Inflammatory macrophage treated with lipopolysaccharide for 4 hours (primary cell): ENCODE measurements at regions not wholly inside any gene's neighbourhood (a gene's known extent, or its start where the extent isn't known, plus 50 kb on each side); places are given as distances from the start of the nearest gene placed in this dataset.
"Not testable (repeated sequence)": the region's sequence is repeated elsewhere in the genome, so short reads cannot be mapped to it uniquely, and the experiment has no call there.

Experiments
- DNase-seq: peaks from one replicate; pipeline ENCODE4 v3.0.0-alpha.2; 2020

DNA sequence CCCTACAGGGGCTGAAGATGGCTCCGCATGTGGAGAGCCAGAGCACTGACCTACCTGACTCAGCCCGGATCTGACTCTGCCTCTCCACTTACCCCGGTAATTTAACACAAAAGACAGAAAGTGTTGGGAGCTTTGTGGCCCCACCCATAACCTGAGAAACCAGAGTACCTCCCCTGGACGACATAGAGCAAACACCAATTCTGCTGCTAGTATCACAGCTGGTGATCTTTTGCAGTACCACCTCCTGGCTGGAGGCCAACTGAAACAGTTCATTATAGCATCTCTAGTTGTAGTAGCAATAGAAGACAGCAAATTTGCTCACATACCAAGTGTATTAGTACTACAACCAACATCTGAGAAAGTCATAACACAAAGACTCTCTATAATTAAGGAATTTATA lies 443.9 kb downstream of the KLHL4 start:
- DNase-seq = no peak

DNA sequence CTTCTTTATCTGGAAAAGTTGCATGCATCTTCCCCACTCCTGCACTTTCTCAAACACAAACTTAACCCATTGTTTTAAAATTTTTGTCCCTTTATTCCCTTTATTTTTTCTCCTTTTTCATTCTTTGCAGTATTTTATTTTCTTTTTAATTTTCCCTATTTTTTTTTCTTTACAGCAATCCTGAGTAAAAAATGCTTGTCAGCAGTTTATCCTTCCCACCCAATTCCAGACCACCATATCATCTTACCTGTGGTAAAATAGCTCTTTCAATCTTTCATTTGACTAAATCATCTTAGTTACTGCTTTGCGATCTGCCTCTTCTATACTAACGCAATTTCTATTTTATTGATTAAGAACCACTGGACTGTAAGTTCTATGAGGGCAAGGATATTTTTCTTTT lies 450.5 kb downstream of the KLHL4 start:
- no peak for DNase-seq

DNA sequence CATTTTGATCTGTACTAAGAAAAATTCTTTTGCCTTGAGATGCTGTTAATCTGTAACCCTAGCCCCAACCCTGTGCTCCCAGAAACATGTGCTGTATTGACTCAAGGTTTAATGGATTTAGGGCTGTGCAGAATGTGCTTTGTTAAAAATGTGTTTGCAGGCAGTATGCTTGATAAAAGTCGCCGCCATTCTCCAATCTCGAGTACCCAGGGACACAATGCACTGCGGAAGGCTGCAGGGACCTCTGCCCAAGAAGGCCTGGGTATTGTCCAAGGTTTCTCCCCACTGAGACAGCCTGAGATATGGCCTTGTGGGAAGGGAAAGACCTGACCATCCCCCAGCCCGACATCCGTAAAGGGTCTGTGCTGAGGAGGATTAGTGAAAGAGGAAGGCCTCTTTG lies 454.5 kb downstream of the KLHL4 start:
- not testable (repeated sequence) for DNase-seq

DNA sequence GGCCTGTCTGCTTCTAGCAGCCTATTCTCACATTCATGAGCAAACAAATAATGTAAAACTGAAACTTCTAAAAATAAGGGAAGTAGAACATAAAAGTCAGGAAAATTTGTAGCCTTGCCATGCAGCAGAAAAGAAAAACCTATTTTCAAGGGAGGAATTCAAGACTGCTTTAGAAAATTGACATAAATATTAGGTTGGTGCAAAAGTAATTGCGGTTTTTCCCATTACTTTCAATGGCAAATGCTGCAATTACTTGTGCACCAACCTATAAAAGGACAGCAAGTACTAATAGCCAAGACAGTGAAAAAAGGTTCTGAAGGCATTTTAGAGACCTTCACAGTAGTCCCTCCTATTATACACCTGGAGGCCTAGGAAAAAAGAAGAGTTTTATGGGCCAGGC lies 457.8 kb downstream of the KLHL4 start:
- DNase-seq = no peak

DNA sequence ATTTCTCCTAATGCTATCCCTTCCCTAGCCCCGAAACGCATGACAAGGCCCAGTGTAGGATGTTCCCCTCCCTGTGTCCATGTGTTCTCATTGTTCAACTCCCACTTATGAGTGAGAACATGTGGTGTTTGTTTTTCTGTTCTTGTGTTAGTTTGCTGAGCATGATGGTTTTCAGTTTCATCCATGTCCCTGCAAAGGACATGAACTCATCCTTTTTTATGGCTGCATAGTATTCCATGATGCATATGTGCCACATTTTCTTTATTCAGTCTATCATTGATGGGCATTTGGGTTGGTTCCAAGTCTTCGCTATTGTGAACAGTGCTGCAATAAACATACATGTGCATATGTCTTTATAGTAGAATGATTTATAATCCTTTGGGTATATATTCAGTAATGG lies 490.3 kb downstream of the KLHL4 start:
- not testable (repeated sequence) for DNase-seq

DNA sequence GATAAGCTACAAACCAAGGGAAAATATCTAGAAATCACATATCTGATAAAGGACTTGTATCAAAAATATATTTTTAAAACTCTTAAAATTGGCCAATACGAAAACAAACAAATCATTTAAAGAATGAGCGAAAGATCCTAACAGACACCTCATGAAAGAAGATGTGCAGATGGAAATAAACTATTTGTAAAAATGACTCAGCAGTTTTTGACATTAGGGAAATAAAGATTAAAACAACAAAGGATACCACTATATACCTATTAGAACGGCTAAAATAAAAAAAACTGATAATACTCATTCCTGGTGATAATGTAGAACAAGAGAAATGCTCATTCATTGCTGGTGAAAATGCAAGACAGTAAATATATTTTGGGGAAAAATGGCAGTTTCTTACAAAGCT lies 506.4 kb downstream of the KLHL4 start:
- DNase-seq = no peak

DNA sequence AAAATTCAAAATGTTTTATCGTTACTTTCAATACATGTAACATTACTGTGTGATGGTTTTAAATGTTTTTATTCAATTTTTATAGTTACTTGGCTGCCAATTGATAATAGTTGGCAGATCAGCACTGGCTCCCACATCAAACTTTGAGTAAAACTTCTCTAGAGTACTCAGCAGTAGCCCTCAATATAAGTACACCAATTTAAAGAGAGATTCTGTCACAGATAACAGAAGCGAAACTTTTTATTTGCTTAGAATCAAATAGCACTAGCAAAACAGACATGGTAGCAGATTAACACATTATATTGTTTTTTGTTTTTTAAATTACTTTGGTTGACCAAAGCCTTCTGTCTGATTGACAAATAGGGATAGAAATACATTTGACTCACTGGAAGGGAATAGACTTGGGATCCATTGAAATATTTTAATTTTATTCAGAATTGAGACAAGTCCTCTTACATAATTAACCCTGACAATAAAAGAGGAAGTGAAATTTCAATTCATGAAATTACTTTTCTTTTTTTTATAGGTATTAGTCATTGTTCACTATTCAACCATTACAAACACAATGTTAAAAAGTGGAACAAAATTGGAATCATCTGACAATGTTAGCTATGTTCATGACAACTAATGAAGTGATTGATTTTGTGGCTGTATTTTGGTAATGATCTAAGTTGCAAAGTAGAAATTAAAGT lies 554.9 kb downstream of the KLHL4 start:
- no peak for DNase-seq

DNA sequence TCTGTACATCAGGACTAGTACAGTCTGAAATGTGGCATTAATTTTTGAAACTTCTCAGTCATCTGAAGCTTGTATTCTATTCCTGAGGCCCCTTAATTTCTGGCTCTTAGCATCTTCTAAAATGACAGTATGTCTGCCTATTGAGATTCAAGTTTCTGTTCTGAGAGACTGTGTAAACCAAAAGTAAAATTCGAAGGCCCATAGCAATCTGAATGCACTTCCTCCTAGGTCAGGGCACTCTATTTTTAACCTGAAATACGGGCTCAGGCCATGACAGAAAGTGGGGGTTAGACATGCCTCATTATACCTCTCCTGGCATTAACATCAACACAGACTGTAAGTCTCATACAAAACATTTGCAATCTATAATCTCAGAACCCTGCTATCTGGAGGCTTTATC lies 584.4 kb downstream of the KLHL4 start:
- no peak for DNase-seq

DNA sequence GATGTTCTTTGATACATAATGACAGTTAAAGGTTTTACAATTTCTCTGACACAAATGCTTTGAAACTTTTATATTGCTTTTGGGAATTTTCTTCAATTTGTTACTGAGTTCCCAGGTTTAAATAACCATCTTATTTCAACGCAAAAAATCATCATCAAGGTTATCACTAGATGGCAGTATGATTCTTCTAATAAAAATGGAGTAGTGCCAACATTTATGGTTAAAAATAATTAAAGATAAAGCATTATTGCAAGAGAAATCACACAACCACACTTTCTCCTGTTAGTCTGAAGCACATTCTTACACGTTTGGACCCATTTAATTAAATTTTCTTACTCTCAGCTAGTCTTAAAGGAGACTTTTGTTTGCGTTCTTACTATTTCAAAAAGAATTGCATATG lies 611.3 kb upstream of the CPXCR1 start:
- no peak for DNase-seq

DNA sequence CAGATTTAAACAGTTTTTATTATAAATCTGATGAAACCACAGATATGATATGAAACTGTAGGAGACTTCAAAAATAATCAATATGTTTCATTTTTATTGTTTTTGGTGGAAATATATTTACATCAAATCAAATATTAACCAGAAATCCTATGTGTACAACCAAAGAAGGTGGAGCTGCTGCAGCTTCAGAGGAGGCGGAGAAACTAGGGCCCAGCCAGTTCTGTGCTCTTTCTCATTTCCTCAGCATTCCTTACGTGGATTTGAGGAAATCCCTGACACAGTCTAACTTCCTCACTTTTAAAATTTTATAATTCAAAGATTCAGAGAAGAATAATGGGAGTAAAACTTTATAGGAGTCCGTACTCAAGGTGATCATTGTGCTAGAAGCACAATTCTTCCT lies 610.7 kb upstream of the CPXCR1 start:
- no peak for DNase-seq

DNA sequence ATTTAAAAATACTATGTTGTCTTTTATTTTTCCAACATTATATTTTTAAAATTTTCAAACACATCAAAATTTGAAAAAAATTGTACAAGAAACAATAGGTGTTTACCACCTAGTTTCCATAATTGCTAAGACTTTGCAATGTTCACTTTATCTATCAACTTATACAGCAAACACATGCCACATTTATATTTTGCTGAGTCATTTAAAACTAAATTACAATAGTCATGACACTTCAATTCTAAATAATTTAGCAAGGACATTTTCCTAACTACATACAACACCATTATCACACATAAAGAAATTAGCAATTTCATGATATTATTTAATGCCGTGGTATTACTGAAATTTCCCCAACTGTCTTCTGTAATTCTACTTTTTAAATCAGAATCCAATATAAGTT lies 600.4 kb upstream of the CPXCR1 start:
- no peak for DNase-seq

DNA sequence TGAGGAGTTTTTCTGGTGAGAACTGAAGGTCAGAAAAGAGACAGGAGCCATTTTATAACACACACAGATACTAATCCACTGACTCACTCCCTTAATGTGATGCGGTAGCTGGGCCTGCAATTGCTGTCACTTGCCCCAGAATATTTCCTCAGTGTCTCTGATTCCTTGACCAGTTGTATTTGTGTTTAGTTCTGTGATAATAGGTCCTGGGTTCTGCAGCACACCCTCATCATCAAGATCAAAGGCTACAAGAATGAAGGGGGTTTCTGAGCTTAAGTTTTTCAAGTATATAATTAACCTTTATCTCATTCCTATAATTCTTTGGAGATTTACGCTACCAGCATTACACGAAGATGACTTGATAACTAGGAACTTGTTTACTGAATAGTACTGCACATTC lies 576.5 kb upstream of the CPXCR1 start:
- no peak for DNase-seq

DNA sequence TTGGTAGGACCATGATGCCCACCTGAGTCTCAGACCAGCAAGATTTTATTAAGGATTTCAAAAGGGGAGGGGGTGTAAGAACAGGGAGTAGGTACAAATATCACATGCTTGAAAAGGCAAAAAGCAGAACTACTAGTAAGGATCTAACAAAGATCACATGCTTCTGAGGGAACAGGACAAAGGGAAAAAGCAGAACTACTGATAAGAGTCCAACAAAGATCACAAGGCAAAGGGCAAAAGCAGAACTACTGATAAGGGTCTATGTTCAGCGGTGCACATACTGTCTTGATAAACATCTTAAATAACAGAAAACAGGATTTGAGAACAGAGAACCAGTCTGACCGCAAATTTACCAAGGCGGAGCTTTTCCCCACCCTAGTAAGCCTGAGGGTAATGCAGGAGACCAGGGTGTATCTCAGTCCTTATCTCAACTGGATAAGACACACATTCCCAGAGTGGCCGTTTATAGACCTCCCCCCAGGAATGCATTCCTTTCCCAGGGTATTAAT lies 573.0 kb upstream of the CPXCR1 start:
- not testable (repeated sequence) for DNase-seq

DNA sequence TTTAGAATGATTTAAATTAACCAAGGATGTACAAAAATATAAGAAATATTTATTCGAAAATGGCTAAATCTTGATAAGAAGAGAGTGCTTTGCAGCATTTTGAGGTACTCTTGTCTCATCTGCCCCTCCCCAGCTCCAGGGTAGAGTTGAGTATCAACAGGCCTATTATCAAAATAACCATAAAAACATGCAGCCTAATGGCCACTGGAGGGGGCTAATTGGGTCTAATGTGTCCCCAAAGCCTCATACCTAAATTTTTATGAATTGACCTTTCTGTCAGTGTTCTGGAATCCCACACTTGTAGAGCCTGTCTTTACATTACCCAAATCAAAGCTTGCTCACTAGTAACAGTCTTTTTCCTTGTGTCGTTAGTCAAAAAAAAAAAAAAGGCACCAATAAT lies 544.9 kb upstream of the CPXCR1 start:
- DNase-seq = no peak

DNA sequence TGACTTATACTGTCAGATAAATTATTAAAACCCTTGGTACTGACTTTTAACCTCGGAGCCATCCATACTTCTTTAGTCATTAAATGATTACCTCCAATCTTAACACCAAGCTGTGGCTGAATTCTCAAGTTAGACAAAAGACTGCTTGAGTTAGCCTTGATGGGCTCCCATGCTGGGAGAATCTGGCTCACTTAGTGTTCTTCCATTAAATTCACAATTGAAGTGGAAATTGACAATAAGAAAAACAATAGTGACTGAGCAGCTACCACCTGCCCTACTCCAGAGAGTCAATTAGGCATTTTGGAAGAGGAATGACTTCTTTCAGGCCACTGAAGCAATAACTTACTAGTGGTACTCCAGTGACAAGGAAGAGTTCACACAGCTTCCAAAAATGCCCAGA lies 503.0 kb upstream of the CPXCR1 start:
- DNase-seq = no peak

DNA sequence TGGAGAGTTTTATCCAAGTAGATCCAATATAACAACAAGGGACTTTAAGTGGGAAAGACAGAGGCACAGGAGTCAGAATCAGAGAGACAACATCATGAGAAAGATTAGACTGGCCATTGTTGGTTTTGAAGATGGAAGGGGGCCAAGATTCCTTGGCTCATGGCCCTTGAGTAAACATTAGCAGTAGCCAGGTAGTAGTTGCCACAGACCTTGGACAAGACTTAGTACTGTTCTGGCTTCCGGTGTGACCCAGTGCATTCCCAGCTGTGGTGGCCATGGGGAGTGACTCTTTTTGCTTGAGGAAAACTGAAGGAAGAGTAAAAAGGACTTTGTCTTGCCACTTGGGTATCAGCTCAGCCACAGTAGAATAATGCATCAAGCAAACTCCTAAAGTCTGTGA lies 462.2 kb upstream of the CPXCR1 start:
- no peak for DNase-seq

DNA sequence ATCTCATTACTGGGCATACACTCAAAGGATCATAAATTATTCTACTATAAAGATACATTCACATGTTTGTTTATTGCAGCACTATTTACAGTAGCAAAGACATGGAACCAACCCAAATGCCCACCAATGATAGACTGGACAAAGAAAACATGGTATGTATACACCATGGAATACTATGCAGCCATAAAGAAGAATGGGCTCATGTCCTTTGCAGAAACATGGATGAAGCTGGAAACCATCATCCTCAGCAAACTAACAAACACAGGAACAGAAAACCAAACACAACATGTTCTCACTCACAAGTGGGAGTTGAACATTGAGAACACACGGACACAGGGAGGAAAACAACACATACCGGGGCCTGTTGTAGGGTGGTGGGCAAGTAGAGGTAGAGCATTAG lies 433.1 kb upstream of the CPXCR1 start:
- DNase-seq = not testable (repeated sequence)

DNA sequence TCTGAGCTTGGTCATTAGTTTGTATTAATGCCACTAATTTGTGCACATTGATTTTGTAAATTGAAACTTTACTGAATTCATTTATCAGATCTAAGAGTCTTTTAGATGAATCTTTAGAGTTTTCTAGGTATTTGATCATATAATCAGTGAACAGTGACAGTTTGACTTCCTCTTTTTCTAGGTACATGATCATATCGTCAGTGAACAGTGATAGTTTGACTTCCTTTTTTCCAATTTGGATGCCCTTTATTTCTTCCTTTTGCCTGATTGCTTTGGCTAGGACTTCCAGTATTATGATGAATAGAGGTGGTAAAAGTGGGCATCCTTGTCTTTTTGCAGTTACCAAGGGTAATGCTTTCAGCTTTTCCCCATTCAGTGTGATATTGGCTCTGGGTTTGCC lies 421.4 kb upstream of the CPXCR1 start:
- no peak for DNase-seq

DNA sequence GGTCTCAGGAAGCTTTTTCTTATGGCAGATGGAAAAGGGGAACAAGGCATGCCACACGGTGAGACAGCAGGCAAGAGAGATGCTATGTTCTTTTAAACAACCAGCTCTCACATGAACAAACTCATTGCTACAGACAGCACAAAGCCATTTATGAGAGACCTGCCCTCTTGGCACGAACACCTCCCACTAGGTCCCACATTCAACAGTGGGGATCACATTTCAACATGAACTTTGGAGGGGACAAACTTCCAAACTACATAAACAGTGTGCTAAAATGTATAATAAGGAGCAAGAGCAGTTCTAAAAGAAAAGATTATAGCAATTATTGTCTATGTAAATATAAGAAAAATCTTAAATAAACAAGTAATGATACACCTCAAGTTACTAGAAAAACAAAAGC lies 391.8 kb upstream of the CPXCR1 start:
- no peak for DNase-seq

DNA sequence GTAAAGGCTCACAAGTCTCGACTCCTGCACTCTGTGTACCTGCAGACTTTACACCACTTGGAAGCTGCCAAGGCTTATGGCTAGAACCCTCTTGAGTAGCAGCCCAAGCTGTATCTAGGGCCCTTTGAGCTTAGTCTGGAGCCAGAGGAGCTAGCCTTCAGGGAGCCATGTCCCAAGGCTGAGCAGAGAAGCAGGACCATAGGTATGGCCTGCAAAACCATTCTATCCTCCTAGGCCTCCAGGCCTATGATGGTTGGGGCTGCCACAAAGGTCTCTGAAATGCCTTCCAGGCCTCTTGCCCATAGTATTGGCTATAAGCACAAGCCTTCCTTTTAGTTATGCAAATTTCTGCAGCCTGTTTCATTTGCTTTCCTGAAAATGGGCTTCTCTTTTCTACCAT lies 380.7 kb upstream of the CPXCR1 start:
- DNase-seq = no peak

DNA sequence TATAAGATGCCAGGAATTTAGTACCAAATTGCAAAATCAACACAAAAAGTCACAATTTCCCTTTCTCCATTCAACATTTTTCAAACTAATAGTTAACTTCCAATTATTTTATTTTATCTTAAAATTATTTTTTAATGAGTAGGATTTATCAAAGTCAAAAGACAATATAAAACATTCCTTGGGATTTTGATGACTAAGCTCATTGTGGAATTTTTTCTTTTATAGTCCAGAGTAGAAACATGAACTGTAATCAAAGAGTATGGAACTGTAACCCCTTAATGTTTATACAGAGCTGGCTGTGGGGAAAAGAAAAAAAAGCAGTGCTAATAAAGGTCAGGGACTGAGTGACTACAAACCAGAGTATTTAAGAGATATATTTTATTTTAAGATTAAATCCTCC lies 368.6 kb upstream of the CPXCR1 start:
- no peak for DNase-seq

DNA sequence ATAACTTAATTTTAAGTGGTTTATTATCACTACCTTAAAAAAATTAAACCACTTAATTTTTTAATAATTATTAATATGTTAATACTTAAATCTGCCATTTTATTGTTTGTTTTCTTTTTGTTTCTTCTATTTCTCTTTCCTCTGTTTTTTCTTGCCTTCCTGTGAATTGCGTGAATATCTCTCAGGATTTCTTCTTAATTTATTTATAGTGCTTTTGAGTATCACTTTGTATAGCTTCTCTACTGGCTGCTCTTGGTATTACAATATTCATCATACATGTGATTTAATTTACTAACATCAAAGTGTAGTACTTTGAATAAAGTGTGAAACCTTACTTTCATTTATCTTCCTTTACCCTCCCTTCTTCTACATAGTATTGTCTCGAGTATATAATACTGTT lies 349.5 kb upstream of the CPXCR1 start:
- no peak for DNase-seq

DNA sequence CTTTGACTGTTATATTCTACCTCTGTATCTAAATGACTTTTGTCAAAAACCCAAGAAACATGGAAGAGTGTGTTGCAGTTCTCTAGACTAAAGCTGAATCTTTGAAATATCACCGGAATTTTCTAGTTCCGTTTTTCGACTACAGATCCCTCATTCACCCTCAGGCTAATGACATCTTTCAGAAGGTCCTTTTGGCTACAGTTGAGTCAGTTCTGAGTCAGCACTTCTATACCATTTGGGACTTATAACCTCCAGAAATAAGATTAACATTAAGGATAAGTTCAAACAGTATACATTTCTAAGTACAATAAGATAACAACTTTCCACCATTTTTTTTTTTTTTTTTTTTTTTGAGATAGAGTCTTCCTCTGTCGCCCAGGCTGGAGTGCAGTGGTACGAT lies 331.0 kb upstream of the CPXCR1 start:
- DNase-seq = no peak

DNA sequence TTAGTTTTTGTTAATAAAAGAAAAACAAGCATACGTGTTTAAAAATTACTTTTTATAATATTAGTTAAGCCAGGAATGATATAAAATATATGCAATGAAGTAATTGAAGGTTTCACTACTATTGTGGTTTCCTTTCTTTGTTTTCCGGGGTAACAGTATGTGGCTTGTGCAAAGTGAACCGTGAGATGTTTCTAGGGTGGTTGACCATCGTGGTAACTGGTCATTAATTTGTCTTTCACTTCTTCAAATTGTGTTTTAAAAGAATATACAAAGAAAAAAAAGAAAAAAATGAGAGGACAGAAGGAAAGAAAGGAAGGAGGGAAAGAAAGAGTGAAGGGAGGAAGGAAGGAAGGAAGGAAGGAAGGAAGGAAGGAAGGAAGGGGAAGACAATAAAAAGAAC lies 330.1 kb upstream of the CPXCR1 start:
- no peak for DNase-seq

DNA sequence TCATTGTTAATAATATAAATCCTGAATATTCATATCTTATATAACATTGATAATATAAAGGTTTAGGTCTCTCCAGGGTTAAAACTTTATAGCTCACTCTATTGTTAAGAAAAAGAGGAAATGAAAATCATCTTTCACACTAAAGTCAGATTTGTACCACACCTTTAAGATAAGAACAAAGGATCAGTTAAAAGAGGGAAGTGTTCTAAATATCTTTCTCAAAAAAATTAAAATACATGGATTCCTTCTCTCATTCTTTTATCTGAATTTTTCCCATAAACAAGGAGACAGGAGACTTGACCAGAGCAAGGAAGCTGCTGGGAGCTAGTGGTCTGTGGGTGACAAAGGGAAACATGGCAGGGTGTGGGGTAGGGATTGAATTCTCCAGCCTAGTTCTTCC lies 323.0 kb upstream of the CPXCR1 start:
- DNase-seq = no peak

DNA sequence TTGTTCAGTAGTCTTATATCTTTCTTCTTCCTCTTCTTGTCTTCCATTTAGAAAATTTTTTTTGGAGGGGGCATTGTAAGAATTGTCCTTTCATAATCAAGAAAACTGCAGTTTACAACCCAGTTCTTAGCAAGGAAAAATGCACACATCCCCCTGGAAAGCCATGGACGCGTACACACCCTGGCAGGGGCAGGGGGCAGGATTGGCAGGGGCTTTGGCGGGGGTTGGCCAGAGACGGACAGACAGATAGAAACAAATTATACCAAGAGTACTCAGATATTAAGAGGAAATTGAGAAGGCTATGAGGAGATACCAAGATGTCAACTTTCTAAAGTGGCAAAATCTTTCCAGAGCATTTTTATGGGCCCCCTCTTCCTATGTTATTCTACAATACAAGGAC lies 322.5 kb upstream of the CPXCR1 start:
- DNase-seq = no peak
